CD14-positive monocyte (primary cell): ENCODE measurements at regions not wholly inside any gene's neighbourhood (a gene's known extent, or its start where the extent isn't known, plus 50 kb on each side); places are given as distances from the start of the nearest gene placed in this dataset.
A peak's percentile ranks its signal among the peaks of the same experiment; 100 is the strongest.

ENCODE experiments used
- DNase-seq, 3 donors: peaks; one replicate each; pipeline ENCODE4 v3.0.0-alpha.2; 2011 to 2022
- H2AFZ ChIP-seq: 2 replicates; pipeline ENCODE4 v1.6.0; 2012; ENCODE audit warnings: mild to moderate bottlenecking, low read depth, low read length, inconsistent platforms; ENCODE audit not compliant: insufficient read depth, poor library complexity, severe bottlenecking
- H3K27ac ChIP-seq, 2 donors: 1 replicate in 1 of 2; 2 replicates in 1 of 2; pipeline ENCODE4 v1.5.1; 2012 to 2013; ENCODE audit warnings: low read length in 2 of 2, control low read depth in 1 of 2, inconsistent platforms in 1 of 2, low read depth in 1 of 2, mild to moderate bottlenecking in 1 of 2
- H3K27me3 ChIP-seq, 2 donors: one replicate each; pipeline versions ENCODE4 v1.6.0 to v1.6.1; 2011 to 2013; ENCODE audit warnings: low read length in 2 of 2; ENCODE audit not compliant: control insufficient read depth in 2 of 2, insufficient read depth in 2 of 2
- H3K36me3 ChIP-seq, 2 donors: replicated peaks in 1 of 2; 1 replicate in 1 of 2; 2 replicates in 1 of 2; pipeline versions ENCODE4 v1.5.1 to v1.6.1; 2012 to 2013; ENCODE audit warnings: low read length in 2 of 2, control low read depth in 1 of 2, inconsistent platforms in 1 of 2, mild to moderate bottlenecking in 1 of 2; ENCODE audit not compliant: insufficient read depth in 2 of 2, control insufficient read depth in 1 of 2
- H3K4me1 ChIP-seq, 2 donors: 1 replicate in 1 of 2; 2 replicates in 1 of 2; pipeline versions ENCODE4 v1.5.1 to v1.6.1; 2012 to 2013; ENCODE audit warnings: low read length in 2 of 2, control low read depth in 1 of 2, inconsistent platforms in 1 of 2, mild to moderate bottlenecking in 1 of 2, moderate library complexity in 1 of 2; ENCODE audit not compliant: insufficient read depth in 2 of 2, control insufficient read depth in 1 of 2
- H3K4me2 ChIP-seq: replicated peaks from 2 replicates; pipeline ENCODE3; 2012; ENCODE audit warnings: low read length, moderate library complexity, mild to moderate bottlenecking; ENCODE audit not compliant: poor library complexity, severe bottlenecking; ENCODE audit errors: extremely low read depth
- H3K4me3 ChIP-seq, 3 experiments: fragments of 200-600 bp in 1 of 3; sonication (generic) in 1 of 3; replicated peaks in 1 of 3; 1 replicate in 2 of 3; 2 replicates in 1 of 3; pipeline ENCODE4 v1.5.1; 2011 to 2013; ENCODE audit warnings: low read length in 3 of 3, mild to moderate bottlenecking in 3 of 3, control low read depth in 2 of 3, low read depth in 2 of 3, inconsistent platforms in 1 of 3, moderate library complexity in 1 of 3
- H3K79me2 ChIP-seq: 2 replicates; pipeline ENCODE4 v1.6.0; 2012; ENCODE audit warnings: mild to moderate bottlenecking, control low read depth, inconsistent platforms, low read length, moderate library complexity; ENCODE audit not compliant: insufficient read depth
- H3K9ac ChIP-seq: 2 replicates; pipeline ENCODE4 v1.6.0; 2017; ENCODE audit warnings: low read length, mild to moderate bottlenecking; ENCODE audit not compliant: insufficient read depth, poor library complexity, severe bottlenecking
- H3K9me3 ChIP-seq, 2 donors: replicated peaks in 1 of 2; 1 replicate in 1 of 2; 2 replicates in 1 of 2; pipeline versions ENCODE4 v1.5.1 to v1.6.1; 2012 to 2013; ENCODE audit warnings: low read length in 2 of 2, control low read depth in 1 of 2; ENCODE audit not compliant: control insufficient read depth in 1 of 2, insufficient read depth in 1 of 2
- H4K20me1 ChIP-seq: 2 replicates; pipeline ENCODE4 v1.6.0; 2012; ENCODE audit warnings: mild to moderate bottlenecking, low read length, control low read depth, moderate library complexity; ENCODE audit not compliant: insufficient read depth
- H3K27ac Mint-ChIP-seq, 7 donors: one replicate each; pipeline ENCODE4 v1.8.0; 2020; ENCODE audit warnings: mild to moderate bottlenecking in 7 of 7, mixed read lengths in 7 of 7, moderate library complexity in 6 of 7, inconsistent platforms in 2 of 7
- H3K27me3 Mint-ChIP-seq, 3 donors: one replicate each; pipeline ENCODE4 v1.8.0; 2021 to 2022; ENCODE audit warnings: low read depth in 3 of 3, mild to moderate bottlenecking in 3 of 3, mixed read lengths in 3 of 3, moderate library complexity in 3 of 3, inconsistent platforms in 1 of 3
- H3K36me3 Mint-ChIP-seq, 2 donors: one replicate each; pipeline ENCODE4 v1.8.0; 2020; ENCODE audit warnings: mixed read lengths in 2 of 2, inconsistent platforms in 1 of 2, mild to moderate bottlenecking in 1 of 2
- H3K4me1 Mint-ChIP-seq: one replicate; pipeline ENCODE4 v1.8.0; 2020; ENCODE audit warnings: mild to moderate bottlenecking, mixed read lengths
- H3K4me3 Mint-ChIP-seq, 2 donors: one replicate each; pipeline ENCODE4 v1.8.0; 2020; ENCODE audit warnings: mild to moderate bottlenecking in 2 of 2, mixed read lengths in 2 of 2, moderate library complexity in 1 of 2
- H3K9me3 Mint-ChIP-seq, 7 donors: one replicate each; pipeline ENCODE4 v1.8.0; 2020 to 2022; ENCODE audit warnings: mixed read lengths in 7 of 7, mild to moderate bottlenecking in 6 of 7, moderate library complexity in 6 of 7, inconsistent platforms in 2 of 7
- CTCF ChIP-seq: fragments of 200-600 bp; IDR thresholded peaks from one replicate; pipeline ENCODE4 v1.8.0; 2022; ENCODE audit warnings: antibody characterized with exemption, mild to moderate bottlenecking
- WGBS: methylation state at CpG from one replicate; pipeline ENCODE4 v1.1.5; 2013; ENCODE audit warnings: missing lambda C conversion rate; ENCODE audit not compliant: insufficient coverage; 5-methylcytosine and 5-hydroxymethylcytosine counted together
- intact Hi-C, 2 donors: fragments of 100-400 bp; cut with micrococcal nuclease; formaldehyde crosslinking; loops; one replicate each; pipeline versions ENCODE4 v1.15.0 to v1.15.1; 2023

DNA sequence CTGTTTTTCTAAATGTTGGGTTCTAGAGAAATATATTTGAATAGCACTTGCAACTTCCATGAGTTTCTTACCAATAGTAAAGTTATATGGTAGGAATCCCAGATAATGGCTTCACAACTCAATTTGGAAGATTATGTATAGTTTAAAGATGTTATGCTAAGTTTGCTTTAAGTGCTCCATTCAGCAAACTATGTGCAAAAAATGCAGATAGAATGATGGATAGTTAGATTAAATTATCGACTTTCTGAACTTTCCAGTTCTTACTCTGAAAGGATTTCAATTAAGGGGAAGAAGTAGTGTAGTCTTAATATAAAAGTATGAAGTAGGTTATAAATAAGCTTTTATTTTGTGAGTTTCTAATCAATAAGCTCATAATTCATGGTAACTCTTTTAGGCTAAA is 60.7 kb upstream of the NFKB1 start:
- Mint-ChIP-seq H3K4me3 (no peak overlapping the region), H3K27ac (no peak overlapping the region), H3K27me3 (peaks cover 0 to 2% (median 0%) of the 10 kb centered on the region in 3 donors), H3K4me1 (peaks cover 10% of the 10 kb centered on the region), H3K9me3 (peaks cover 0 to under 1% (median 0%) of the 10 kb centered on the region in 7 donors), H3K36me3 (no peaks in the 10 kb centered on the region)
- no peaks in the 10 kb centered on the region for H3K36me3 ChIP-seq
- no peak overlapping the region for H3K4me3 ChIP-seq
- H3K9me3 ChIP-seq = no peaks in the 10 kb centered on the region
- H2AFZ ChIP-seq = no peak overlapping the region
- no peaks in the 10 kb centered on the region for H4K20me1 ChIP-seq
- no peak overlapping the region for H3K27ac ChIP-seq
- no CpG with 5 or more reads among the region's 1 CpG for WGBS
- no peak for DNase-seq
- H3K9ac ChIP-seq = no peak overlapping the region
- H3K27me3 ChIP-seq = no peaks in the 10 kb centered on the region
- TF ChIP-seq CTCF = no peak
- no peaks in the 10 kb centered on the region for H3K4me1 ChIP-seq
- intact Hi-C loops = no loop called here
- no peaks in the 10 kb centered on the region for H3K79me2 ChIP-seq
- no peak overlapping the region for H3K4me2 ChIP-seq

DNA sequence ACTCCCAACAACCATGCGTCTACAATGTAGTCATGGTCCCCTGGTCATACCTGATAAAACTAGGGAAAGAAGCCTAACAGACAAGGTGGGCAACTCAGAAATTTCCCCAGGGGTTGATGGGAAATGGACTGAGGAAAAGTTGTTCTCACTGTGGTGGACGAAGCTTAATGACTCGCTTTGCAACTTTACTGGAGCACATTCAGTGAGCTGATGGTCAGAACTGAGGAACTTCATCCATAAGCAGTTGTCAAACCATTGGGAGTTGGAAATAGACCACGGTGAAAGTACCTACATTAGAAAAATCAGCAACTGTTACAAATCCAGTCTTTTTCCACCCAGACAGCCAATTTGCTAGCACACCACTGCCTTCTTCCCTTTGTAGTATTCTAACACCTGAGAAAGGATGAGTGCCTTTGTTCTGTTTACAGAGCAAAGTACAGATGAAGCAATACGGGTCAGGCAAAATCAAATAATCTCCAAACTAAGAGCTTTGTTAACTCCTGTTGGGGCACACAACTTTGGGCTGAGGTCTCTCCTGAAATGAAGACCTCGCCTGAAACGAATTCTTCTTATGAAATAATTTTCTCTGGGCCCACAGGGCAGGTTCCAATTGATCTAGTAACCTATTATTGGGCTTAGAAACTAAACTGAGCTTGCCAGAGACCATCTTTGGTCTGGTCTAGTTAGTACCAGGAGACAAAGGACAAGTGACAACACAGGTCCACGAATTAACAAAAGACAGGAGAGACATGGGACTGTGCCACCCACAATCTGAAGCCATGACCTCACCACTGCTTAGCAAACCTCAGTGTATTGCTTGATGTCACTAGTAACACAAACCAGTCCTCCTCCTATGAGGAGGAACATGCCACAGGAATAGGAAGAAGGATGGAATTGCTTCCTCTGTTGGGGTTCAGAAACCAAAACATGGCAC is 58.9 kb upstream of the NFKB1 start:
- H3K36me3 Mint-ChIP-seq = no peaks in the 10 kb centered on the region
- Histone ChIP-seq H3K9me3 (no peaks in the 10 kb centered on the region), H3K4me2 (no peak overlapping the region), H3K4me1 (no peaks in the 10 kb centered on the region), H4K20me1 (no peaks in the 10 kb centered on the region), H3K36me3 (no peaks in the 10 kb centered on the region), H3K4me3 (no peak overlapping the region), H3K27me3 (no peaks in the 10 kb centered on the region), H2AFZ (no peak overlapping the region), H3K27ac (no peak overlapping the region), H3K79me2 (no peaks in the 10 kb centered on the region), H3K9ac (no peak overlapping the region)
- no peak for DNase-seq
- no peak for TF ChIP-seq CTCF
- no peaks in the 10 kb centered on the region for H3K9me3 Mint-ChIP-seq
- intact Hi-C loops = no loop called here
- peaks cover 0 to 2% (median 0%) of the 10 kb centered on the region in 3 donors for H3K27me3 Mint-ChIP-seq
- no peak overlapping the region for H3K4me3 Mint-ChIP-seq
- 92% methylated on average over 5 of the region's 8 CpGs for WGBS
- peak overlapping the region in 2 of 7 donors; percentile 50 to 65 for H3K27ac Mint-ChIP-seq
- peaks cover 10% of the 10 kb centered on the region for H3K4me1 Mint-ChIP-seq
